GM11168 (cell line): ENCODE measurements at regions not wholly inside any gene's neighbourhood (a gene's known extent, or its start where the extent isn't known, plus 50 kb on each side); places are given as distances from the start of the nearest gene placed in this dataset.

Experiments
- in situ Hi-C: fragments of 300-500 bp; cut with MboI; formaldehyde crosslinking; loops from one replicate; pipeline ENCODE4 v1.12.0; 2022; ENCODE audit warnings: low sequenced_read_pairs; ENCODE audit not compliant: unreplicated experiment

GRCh38 chr2:193806088-193806774, 1611.5 kb upstream of the TMEFF2 start:
- in situ Hi-C loops: no loop called here

- in situ Hi-C loops: no loop called here
These were observed 1602.1 kb upstream of the TMEFF2 start for GRCh38 chr2:193796847-193797246.

- in situ Hi-C loops: no loop called here
These were observed 1599.2 kb upstream of the TMEFF2 start for GRCh38 chr2:193793914-193794313.

GRCh38 chr2:193783681-193784080, 1588.9 kb upstream of the TMEFF2 start:
- in situ Hi-C loops: no loop called here

GRCh38 chr2:193778293-193778692, 1583.6 kb upstream of the TMEFF2 start:
- in situ Hi-C loops: no loop called here

- in situ Hi-C loops: no loop called here
These were observed 1582.3 kb upstream of the TMEFF2 start for GRCh38 chr2:193776988-193777387.

- in situ Hi-C loops: no loop called here
These were observed 1579.4 kb upstream of the TMEFF2 start for GRCh38 chr2:193774166-193774565.

GRCh38 chr2:193751299-193751698, 1556.6 kb upstream of the TMEFF2 start:
- in situ Hi-C loops: no loop called here

- in situ Hi-C loops: no loop called here
These were observed 1554.8 kb upstream of the TMEFF2 start for GRCh38 chr2:193749485-193749884.

- in situ Hi-C loops: no loop called here
These were observed 1548.4 kb upstream of the TMEFF2 start for GRCh38 chr2:193743089-193743488.

- in situ Hi-C loops: no loop called here
These were observed 1544.2 kb upstream of the TMEFF2 start for GRCh38 chr2:193738892-193739291.

- in situ Hi-C loops: no loop called here
These were observed 1518.2 kb upstream of the TMEFF2 start for GRCh38 chr2:193712912-193713311.

GRCh38 chr2:193703411-193703810, 1508.7 kb upstream of the TMEFF2 start:
- in situ Hi-C loops: no loop called here

- in situ Hi-C loops: no loop called here
These were observed 1506.8 kb upstream of the TMEFF2 start for GRCh38 chr2:193701484-193701883.

- in situ Hi-C loops: no loop called here
These were observed 1500.6 kb upstream of the TMEFF2 start for GRCh38 chr2:193695367-193695766.

- in situ Hi-C loops: no loop called here
These were observed 1499.0 kb upstream of the TMEFF2 start for GRCh38 chr2:193693758-193694157.

- in situ Hi-C loops: no loop called here
These were observed 1495.8 kb upstream of the TMEFF2 start for GRCh38 chr2:193690572-193690971.

- in situ Hi-C loops: no loop called here
These were observed 1492.5 kb upstream of the TMEFF2 start for GRCh38 chr2:193687195-193687594.

GRCh38 chr2:193679847-193680246, 1485.1 kb upstream of the TMEFF2 start:
- in situ Hi-C loops: no loop called here

GRCh38 chr2:193670478-193670877, 1475.7 kb upstream of the TMEFF2 start:
- in situ Hi-C loops: no loop called here

- in situ Hi-C loops: no loop called here
These were observed 1474.0 kb upstream of the TMEFF2 start for GRCh38 chr2:193668557-193669323.

- in situ Hi-C loops: no loop called here
These were observed 1433.2 kb upstream of the TMEFF2 start for GRCh38 chr2:193627927-193628272.
